Activated CD8-positive, alpha-beta memory T cell treated with anti-CD3 and anti-CD28 coated beads for 24 hours (primary cell): ENCODE measurements at regions not wholly inside any gene's neighbourhood (a gene's known extent, or its start where the extent isn't known, plus 50 kb on each side); places are given as distances from the start of the nearest gene placed in this dataset.

Experiments
- DNase-seq: peaks from one replicate; pipeline ENCODE4 v3.0.0-alpha.2; 2020

DNA sequence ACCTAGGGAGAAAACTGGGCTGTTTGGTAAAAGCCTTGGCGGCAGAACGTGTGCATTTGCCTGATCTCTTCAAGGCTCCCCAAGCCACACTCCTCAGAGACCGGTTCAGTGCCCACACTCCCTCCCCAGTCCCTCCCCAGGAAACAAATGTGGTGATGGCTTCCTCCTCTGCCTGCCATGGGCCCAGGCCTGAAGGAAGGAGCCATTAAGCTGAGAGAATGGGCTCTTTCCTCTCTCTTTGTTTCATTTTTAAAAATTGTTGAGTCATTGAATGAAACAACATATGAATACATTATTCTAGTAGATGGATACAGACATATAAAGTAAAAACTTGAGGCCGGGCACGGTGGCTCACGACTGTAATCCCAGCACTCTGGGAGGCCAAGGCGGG lies 50.6 kb upstream of the YWHAQ start:
- no peak for DNase-seq

- DNase-seq = no peak
Observed at GRCh38 chr2:9685637-9686036, 54.8 kb upstream of the YWHAQ start.

- no peak for DNase-seq
Observed at GRCh38 chr2:9686061-9686460, 55.3 kb upstream of the YWHAQ start.

DNA sequence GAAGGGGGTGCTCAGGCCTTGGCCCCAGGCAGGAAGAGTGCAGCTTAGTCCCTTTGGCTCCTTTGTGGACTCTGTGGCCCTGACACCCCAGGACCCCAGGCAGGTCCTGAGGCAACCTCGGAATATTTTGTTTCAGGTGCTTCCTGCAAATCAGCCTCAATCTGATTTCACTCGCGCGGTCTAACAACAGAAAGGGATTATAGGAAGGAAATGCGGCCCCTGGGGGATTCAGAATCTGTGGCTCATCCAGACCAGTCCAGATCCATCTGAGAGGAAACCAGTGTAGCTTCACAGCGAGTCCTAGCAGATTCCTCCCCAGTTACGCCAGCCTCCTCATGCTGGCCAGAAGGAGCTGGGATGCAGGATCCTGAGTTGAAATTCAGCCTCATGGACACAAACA lies 59.5 kb upstream of the YWHAQ start:
- DNase-seq = no peak

DNA sequence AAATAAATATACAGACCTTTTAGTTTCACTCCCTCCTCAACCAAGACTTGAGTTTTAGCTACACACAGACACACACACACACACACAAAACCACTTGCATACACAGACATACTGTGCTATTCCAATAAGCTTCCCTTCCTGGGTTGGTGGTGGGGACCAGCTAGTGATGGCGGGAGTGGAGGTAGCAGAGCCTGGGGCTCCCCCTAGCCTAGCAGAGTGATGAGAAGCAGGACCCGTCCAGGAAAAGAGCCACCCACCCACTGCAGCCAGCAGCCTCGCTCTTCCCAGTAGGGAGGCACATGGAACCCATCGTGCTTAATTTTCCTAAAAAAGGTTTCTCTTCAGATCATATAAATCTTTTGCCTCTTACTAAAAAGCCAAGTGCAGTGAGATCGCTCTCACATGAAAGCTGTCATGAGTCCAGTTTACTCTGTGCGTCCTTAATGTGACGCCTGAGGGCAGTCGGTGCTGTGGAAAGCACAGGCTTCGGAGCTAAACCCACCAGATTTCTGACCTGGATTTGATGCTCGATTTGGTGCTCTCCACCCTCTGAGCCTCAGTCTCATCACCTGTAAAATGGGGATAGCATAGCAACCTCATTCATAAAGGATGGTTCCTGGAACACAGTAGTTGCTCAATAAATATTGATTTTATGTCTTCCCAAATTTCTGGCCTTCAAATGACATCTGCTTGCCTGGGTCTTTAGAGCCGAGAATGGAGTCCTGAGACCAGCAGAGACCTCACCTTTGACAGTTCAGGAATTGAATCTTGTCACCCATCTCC lies 60.1 kb upstream of the YWHAQ start:
- DNase-seq = no peak

DNA sequence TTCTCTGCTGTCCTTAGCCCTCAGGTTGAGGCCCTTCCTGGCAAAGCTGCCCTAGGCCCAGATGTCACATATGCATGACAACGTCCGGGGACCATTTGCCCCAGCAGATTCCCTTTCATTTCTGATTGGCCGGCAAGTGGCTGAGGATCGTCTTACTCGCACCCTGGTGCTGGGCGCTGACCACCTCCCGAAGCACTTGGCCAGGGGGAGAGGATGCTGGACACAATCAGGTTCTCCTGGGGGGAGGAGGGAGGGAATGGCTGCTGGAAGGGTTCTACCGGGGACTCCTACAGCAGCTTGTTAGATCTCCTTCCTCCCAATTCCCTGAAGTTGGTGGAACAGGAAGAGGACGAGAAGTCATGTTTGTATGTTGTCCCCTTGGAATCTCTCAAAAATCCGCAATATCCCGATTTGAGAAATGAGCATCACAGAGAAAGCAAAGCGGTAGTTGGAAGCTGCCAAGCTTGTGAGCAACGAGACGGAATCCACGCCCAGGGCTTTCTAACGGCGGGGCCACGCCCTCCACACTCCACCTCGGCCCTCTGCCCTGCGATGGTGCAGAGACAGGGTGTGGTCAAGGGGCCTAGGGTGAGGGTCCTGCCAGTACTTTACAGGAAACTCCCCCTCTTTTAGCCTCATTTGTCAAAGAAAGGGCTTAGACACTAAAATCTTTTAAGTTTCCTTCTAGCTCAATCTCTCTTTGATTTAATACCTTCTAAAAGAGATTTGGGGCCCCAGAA lies 61.8 kb upstream of the YWHAQ start:
- DNase-seq = no peak

DNA sequence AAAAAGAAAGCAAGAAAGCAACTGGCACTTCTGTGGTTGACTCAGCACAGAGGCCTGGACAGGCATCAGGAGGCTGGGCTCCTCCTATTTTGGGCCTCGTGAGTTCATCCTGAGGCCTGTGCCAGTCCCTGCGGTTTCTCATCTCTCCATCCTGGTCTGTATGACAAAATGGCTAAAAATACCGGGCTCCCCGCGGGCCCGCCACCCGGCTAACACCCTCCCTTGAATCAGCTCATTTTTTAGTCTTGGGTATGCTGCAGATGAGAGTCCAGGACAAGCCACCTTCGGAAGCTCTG lies 62.3 kb upstream of the YWHAQ start:
- no peak for DNase-seq

- DNase-seq = no peak
Observed at GRCh38 chr2:9693646-9694045, 62.8 kb upstream of the YWHAQ start.

GRCh38 chr2:9694661-9695234 lies 64.0 kb upstream of the YWHAQ start:
- no peak for DNase-seq

- DNase-seq = no peak
Observed at GRCh38 chr2:9695941-9696340, 65.1 kb upstream of the YWHAQ start.

GRCh38 chr2:9696731-9697130 lies 65.9 kb upstream of the YWHAQ start:
- DNase-seq = no peak

DNA sequence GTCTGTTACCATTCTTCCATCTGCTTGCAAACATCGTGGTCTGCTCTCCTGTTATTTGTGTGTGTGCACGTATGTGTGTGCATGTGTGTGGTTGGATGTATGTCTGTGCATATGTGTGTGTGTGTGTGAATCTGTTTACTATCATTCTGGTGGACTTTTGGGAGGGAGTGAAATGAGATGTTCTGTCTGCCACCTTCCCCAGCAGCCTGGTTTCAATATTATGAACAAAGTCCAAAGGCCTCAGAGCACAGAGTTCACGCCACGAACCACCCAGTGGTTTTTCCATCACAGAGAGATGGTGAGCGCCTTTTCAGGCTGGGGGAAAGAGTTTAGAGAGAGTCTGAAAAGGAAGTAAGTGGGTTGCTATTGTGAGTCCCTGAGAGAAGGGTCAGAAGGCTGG lies 67.1 kb upstream of the YWHAQ start:
- no peak for DNase-seq

DNA sequence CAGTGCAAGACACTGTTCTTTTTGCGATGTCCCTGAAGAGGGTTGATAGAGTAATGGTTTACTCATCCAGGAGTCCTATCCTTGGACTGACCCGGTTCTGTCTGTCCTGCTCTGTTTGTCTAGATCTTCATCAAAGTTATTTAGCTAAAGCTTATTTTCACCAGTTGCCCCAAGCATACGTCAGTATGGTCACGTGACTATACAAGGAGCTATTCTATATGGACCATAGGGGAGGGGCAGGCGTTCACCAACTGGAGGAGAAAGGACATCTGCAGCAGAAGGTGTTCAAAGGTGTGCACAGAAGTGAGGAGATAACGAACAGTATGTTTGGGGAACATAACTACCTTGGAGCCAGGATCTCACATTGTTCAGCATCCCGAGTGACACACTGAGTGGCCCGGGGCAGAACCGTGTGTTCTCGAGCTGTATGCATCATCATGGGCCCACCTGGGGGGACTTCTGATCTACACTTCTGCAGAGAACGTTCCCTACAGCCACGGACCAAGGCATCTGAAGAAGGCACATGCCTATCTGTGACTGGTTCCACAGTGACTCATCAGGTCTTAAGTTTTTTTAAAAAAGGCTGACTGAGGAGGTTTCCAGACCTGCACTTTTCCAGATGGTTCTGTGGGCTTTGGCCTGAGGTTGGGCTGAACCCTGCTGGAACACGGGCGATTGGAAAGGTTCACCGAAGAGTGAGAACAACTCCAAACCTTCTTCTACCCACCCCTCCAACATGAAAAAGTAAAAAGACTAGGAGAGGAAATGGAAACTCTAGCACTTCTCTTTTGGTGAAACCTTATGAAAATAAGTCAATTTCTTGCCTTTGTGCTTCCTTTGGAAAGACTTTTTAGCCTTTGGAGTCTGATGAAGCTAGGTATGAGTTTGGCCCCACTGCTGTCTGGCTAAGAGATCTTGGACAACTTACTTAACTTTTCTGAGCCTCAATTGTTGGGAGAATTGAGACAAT lies 68.6 kb upstream of the YWHAQ start:
- no peak for DNase-seq

- DNase-seq = no peak
Observed at GRCh38 chr2:9700109-9700495, 69.3 kb upstream of the YWHAQ start.

GRCh38 chr2:9702604-9703084 lies 71.8 kb upstream of the YWHAQ start:
- DNase-seq = no peak

DNA sequence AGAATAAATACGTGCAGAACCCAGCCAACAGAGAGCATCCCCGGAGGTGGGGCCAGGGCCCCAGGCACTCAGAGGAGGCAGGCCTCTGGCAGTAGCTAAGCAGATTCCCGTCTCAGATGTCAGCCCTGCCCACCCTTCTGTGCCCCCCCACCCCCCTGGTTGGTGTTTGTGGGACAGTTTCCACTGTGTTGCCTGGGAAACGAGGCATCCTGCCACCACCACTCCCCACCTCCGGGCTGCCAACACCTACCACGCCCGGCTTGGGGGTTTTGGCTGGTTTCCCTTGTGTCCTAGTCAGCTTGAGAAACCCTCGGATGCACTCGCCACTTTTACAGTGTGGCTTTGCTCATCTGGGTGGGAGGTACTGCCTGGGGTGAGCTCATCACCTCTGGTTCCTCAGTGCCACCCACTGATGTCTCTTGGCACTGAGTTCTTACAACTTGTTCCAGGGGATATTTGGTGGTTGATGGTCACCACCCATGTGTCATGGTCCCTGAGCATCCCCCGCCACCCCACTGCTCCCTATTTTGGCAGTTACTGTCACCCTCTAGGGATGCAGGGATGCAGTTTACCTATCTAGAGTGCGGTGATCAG lies 72.4 kb upstream of the YWHAQ start:
- peak; percentile 90 for DNase-seq

DNA sequence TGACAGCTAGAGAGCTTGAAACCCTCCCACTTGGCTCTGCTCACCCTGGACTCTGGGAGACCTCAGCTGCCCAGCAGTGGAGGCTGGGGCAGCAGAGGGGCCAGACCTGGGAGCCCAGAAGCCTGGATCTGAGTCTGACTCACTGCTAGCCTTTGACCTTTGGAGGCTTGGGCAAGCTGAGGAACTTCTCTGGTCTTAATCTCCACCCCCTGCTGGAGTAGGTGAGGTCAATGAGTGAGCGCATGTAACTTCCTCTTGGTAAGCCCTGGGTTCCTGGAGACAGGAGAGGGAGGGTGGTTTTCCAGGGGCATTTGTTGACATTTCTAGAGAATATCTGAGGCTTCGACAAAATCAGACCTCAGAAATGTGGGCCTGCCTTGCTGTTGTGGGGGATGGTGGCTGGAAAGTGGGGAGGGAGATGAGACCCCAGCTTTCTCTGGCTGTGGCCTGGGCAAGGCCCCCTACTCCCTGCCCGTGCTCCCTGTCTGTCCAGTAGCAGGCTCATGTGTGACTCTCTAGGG lies 73.0 kb upstream of the YWHAQ start:
- DNase-seq = no peak

DNA sequence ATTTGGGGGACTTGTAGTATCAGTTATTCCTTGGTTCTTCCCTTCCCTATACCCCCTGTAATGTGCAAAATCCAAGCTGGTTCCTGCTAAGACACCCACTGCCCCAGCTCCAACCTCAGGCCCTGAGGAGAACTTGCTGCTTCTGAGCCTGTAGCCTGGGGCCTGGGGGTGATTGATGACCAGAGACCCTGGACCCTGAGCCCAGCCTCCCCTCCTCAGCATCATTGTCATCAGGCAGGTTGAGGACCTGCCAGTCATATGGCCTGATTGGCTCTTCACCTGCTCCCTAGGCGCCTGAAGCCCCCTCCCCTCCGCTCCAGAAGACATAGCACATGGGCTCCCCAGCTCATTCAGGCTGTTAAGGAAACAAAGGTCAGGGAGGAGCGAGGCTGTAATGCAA lies 73.8 kb upstream of the YWHAQ start:
- DNase-seq = no peak

DNA sequence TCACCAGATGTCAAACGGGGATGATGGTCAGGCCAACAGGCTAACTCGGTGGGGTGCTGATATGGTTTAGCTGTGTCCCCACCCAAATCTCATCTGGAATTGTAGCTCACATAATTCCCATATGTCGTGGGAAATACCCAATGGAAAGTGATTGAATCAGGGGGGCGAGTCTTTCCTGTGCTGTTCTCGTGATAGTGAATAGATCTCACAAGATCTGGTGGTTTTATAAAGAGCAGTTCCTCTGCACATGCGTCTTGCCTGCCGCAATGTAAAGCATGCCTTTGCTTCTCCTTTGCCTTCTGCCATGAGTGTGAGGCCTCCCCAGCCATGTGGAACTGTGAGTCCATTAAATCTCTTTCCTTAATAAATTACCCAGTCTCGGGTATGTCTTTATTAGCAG lies 74.4 kb upstream of the YWHAQ start:
- DNase-seq = no peak

DNA sequence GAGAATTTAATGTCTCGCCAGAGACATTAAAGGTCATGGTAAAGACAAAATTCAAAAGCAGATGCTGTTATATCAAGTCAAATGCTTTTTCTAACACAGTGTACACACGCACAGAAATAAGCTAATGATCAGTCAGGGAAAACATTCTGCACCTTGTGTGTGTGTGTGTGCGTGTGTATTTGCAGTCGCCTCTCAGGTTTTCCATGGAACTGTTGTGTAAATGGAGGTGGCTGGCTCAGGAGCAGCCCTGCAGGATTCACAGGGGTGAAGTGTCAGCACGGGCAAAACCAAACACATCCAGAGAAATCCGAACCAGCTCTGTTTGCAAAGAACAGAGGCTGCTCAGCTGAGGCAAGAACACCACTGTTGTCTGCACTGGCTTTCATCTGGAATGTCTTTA lies 76.2 kb upstream of the YWHAQ start:
- no peak for DNase-seq

- no peak for DNase-seq
Observed at GRCh38 chr2:9707611-9708160, 76.9 kb upstream of the YWHAQ start.
